Hepatocyte (in vitro differentiated cells): ENCODE measurements at regions not wholly inside any gene's neighbourhood (a gene's known extent, or its start where the extent isn't known, plus 50 kb on each side); places are given as distances from the start of the nearest gene placed in this dataset.

Experiments used
- EZH2 ChIP-seq: fragments of 200-600 bp; sonication (generic); IDR thresholded peaks from 2 replicates; pipeline ENCODE4 v1.6.1; 2016; ENCODE audit warnings: antibody characterized with exemption, mild to moderate bottlenecking, borderline replicate concordance
- TF ChIP-seq, protein P1 (sequence below): fragments of 200-600 bp; sonication (generic); IDR thresholded peaks from 2 replicates; pipeline ENCODE4 v1.5.1; 2016; ENCODE audit warnings: antibody characterized with exemption, mild to moderate bottlenecking; ENCODE audit not compliant: poor library complexity

DNA sequence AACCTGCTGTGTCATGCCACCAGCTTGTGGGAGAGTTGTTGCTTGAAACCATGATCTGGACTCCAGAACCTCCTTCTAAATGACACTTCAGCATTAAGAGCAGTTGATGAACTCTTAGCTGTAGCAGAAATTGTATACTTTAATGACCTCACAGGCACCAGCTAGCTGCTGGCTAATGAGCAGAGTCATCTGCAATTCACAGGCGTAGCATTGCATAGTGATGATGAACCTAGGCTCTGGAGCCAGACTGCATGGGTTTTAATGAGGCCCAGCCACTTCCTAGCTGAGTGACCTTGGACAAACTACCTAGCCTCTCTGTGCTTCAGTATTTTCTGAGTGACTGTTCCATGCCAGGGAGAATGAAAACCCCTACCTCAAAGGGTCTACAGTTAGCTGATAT is 407.1 kb downstream of the LMO4 start:
- TF ChIP-seq, protein P1, sequence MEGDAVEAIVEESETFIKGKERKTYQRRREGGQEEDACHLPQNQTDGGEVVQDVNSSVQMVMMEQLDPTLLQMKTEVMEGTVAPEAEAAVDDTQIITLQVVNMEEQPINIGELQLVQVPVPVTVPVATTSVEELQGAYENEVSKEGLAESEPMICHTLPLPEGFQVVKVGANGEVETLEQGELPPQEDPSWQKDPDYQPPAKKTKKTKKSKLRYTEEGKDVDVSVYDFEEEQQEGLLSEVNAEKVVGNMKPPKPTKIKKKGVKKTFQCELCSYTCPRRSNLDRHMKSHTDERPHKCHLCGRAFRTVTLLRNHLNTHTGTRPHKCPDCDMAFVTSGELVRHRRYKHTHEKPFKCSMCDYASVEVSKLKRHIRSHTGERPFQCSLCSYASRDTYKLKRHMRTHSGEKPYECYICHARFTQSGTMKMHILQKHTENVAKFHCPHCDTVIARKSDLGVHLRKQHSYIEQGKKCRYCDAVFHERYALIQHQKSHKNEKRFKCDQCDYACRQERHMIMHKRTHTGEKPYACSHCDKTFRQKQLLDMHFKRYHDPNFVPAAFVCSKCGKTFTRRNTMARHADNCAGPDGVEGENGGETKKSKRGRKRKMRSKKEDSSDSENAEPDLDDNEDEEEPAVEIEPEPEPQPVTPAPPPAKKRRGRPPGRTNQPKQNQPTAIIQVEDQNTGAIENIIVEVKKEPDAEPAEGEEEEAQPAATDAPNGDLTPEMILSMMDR: no peak
- TF ChIP-seq EZH2: no peak
